Right renal pelvis (tissue), 4 donors: ENCODE measurements at regions not wholly inside any gene's neighbourhood (a gene's known extent, or its start where the extent isn't known, plus 50 kb on each side); places are given as distances from the start of the nearest gene placed in this dataset.
"Not testable (repeated sequence)": the region's sequence is repeated elsewhere in the genome, so short reads cannot be mapped to it uniquely, and the experiment has no call there.

Source experiments
- DNase-seq, 4 donors: peaks; one replicate each; pipeline ENCODE4 v3.0.0-alpha.2; 2013; ENCODE audit warnings: low read depth in 4 of 4, low spot score in 3 of 4, missing footprints in 1 of 4

DNA sequence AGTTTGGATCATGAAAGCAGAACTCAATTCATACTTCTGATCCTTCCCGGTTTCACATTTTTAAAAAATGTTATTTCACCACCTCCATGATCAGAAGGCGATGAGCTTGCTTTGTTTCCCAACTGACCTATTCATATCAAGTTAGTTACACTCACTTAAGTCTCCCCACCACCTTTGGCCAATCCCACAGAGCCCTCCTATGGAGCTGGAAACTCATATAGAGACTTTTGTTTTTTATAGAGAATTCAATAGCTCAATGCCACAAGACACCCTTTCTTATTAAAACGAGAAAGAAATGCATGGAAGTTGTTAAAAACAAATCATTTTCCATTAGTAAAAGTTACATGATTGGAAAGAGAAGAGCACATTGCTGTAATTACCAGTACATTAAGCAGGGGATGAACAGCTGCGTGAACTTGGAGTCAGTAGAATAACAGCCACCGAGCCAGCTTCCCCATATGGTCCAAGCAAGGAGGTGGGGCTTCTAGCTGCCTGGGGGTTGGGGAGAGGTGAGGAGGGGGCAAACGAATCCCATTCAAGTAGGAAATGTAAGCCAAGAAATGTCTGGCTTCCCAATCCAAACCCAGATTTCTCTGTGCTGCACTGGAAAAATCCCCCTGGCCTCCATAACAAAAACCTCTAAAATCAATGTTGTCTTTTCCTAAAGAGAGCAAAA, 614.5 kb downstream of the IRS1 start:
- DNase-seq, result no peak

DNA sequence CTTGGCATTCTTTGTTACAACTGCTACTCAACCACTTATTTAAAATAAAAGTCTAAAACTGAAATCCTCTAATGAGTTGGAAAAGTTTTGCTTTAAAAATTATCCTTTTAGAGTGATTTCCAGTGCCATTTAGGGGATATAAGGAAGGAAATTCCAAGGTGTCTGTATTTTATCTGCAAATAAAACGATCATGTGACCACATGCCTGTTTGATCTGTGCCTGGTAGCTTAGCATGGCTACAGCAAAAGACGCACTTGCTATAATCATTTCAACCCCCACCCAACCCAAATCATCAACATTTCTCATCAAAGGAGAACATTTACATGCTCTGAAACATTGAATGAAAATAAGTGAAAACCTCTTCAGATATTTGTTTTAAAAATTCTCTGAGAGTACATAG, 615.1 kb downstream of the IRS1 start:
- no peak for DNase-seq

- no peak for DNase-seq
These were observed 616.1 kb downstream of the IRS1 start for GRCh38 chr2:226183550-226183949.

DNA sequence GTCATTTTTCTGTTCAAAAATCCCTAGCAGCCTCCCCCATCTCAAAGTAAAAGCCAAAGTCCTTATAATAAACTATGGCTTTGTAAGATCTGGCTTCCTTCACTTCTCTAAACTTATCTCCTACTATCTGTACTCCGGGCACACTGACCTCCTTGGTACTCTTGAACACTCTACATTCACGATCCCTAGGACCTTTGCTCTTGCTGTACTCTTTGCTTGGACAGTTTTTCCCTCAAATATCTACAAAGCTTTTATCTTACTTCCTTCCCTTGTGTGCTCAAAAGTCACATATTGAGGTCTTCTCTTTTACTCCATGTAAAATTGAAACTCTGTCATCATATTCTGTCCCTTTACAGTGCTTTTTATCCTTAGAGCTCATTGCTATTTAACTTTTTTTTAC, 616.6 kb downstream of the IRS1 start:
- no peak for DNase-seq

GRCh38 chr2:226181909-226182308, 617.7 kb downstream of the IRS1 start:
- no peak for DNase-seq

DNA sequence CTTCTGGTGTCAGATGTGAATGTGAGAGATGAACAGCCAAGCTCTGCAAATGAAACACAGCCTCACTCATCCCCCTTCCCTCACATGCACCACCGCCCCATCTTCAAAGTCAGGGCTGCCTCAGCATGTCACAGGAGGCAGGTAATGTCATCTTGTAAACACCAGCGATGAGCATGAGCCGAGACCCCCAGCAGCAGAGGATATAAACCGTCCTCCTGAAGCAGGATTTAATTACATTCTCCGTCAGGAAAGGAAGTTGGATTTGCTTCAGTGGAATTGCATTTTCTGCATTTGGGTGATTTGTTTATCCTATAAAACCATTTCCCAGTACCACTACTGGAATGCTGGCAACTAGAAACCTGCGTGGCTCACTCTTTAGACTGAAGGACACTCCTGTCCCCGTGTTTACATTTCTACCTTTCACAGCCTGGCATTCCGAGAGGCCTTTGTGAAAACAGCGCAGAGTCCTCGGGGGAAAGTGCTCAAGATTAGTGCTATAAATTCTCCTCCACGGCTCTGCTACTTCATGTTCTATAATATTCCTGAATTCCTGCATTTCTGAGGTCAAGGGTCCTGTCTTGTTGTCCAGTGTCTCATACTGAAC, 619.2 kb downstream of the IRS1 start:
- DNase-seq, result no peak

- no peak for DNase-seq
These were observed 620.6 kb downstream of the IRS1 start for GRCh38 chr2:226179010-226179409.

GRCh38 chr2:226176283-226176984, 623.2 kb downstream of the IRS1 start:
- DNase-seq, result no peak

DNA sequence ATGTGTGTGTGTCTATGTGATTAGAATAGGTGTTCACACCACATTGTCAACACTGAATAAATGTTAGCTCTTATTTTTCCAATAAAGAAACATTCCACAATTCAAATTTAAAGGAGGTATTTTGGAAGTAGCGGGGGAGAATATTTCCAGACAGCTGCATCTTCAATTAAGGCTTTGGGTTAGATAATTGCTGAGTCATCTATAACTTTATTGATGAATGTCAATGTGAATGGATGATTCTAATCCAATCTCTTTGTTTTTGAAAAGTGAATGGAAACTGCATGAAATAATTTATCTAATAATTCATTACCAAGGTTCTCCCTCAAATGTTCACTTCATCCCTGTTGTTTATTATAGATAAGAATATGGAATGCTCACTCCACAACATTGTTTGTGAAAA, 625.2 kb downstream of the IRS1 start:
- DNase-seq, result no peak

- DNase-seq, result no peak
These were observed 626.7 kb downstream of the IRS1 start for GRCh38 chr2:226172939-226173338.

DNA sequence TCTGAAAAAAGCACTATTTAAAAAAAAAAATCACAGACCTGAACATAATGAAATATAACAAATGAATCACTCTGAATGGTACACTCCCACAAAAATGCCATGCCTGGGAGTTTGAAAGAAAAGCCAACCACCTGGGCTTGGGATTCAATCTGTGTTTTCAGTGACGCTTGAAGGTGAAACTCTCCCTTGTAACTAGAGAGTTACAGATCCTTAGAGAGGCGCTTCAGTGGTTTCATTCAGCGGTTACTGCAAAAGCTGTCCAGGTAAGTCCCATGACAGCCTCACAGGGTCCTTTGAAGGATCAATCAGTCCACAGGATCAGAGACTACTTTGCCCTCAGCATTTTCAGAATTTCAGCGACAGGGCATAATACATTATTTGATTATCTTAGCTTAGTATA, 627.3 kb downstream of the IRS1 start:
- DNase-seq, result no peak

DNA sequence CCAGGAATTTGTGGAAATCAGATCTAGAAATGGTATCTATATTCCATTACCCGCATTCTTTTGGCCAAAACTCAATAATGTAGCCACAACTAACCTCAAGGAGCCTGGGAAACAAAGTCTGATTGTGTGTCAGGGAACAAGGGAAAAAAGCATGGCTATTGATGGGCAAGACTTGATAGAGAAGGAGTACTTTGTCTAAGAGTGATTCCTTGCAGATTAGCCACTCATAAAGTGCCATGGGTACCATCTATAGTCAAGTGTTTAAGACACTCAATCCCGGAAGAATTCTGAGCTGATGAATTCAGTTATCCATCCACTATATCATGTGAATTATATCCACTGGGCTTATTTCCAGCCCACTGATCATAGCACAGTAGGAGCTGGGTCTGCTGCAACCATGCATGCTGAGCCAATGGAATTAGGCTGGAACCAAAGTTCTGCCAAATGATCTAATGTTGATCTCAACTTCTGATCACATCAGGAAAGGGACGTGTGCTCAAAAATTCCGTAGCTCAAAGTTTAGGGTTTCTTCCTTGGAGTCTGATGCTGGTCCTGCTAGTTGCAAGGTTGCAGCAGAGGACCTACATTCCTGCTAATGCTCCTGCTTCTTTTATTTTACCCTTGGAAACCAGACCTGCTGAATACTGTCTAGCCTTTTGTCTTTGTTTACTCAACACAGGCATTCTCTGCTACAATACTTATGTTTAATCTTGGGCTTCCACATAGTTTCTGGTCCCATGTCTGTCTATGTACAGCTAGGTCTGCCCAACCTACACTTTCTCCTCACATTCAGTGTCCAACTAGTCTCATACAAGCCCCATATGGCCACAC, 629.7 kb downstream of the IRS1 start:
- no peak for DNase-seq

DNA sequence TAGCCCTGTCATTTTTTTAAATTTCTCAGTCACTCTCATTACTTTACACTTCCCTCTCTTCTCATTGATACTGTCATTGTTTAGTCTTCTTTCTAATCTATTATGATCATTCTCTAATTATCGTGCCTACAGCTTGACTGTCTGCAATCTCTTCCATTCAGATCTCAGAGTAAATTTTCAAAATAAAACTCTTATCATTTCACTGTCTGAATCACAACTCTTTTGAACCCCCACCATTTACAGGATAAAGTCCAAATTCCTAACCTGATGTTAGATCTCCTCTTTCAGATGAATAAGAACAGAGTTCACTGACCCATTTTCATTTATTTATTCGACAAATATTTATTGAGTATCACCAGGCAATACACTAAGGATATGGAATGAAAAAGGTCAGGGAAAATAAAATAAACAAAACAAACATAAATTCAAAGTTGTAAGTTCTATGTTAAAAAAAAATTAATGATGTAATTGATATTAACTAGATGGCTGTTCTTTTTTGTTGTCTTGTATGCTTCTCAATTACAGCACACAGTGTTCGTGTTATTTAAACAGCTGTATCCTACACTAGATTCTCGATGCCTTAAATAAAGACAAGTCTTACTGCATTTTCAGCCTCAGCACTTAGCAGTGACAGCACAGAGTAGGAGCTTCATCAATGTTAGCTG, 631.0 kb downstream of the IRS1 start:
- no peak for DNase-seq

GRCh38 chr2:226164512-226164911, 635.1 kb downstream of the IRS1 start:
- DNase-seq, result no peak

DNA sequence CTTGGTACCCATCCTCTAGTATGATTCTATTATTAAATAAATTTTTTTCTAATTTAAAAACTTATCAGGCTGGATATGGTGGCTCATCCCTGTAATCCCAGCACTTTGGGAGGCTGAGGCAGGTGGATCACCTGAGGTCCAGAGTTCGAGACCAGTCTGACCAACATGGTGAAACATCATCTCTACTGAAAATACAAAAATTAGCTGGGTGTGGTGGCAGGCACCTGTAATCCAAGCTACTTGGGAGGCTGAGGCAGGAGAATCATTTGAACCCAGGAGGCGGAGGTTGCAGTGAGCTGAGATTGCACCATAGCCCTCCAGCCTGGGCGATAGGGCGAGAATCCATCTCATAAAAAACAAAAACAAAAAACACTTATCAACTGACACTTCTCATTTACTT, 639.0 kb downstream of the IRS1 start:
- DNase-seq, result not testable (repeated sequence)

DNA sequence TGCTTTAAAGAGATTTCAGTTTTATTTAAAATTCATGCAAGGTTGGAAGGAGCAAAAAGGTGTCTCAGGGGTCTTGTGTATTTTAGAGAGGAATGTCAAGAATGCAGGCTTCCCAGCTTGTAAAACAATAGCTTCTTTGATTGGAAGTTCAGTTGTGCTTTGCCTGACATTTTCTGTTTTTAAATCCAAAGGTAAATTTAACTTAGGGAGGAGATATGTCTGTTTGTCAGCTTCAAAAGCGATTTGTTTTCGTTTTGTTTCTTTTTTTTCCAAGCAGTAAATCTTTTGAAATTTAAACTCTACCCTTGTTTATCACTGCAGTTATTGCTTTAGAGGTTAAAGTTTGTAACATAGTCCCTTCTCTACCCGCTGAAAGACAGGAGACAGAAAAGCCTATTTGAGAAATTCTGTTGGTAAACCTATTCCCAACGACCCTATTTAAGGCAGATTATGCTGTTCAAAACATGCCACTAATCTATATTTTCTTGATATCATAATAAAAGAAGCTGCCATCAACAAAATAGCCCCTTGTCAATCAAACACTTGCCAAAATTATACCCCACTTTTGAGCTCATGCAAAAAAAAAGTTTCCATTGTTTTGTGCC, 639.6 kb downstream of the IRS1 start:
- DNase-seq, result no peak

GRCh38 chr2:226158940-226159339, 640.7 kb downstream of the IRS1 start:
- DNase-seq, result no peak

- DNase-seq, result no peak
These were observed 641.4 kb downstream of the IRS1 start for GRCh38 chr2:226158229-226158628.

- no peak for DNase-seq
These were observed 644.3 kb downstream of the IRS1 start for GRCh38 chr2:226155093-226155875.

DNA sequence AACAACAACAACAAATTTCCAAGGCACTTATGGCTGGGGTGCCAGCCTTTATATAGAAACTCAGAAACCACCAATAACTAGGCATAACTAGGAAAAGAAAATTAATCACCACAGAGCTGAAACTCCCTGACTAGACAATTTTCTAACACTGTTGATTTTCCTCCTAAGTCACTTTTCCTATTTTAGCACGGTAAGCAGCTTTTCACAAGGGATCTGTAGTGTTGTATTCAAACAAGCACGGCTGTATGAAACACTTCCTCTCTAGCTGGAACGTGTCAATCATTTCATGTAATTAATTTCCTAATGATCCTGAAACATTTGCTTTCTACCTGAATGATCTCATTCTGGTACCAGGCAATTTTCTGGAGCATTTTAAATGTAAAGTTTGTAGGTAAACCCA, 645.0 kb downstream of the IRS1 start:
- no peak for DNase-seq
